GM23338 (cell line): ENCODE measurements at regions not wholly inside any gene's neighbourhood (a gene's known extent, or its start where the extent isn't known, plus 50 kb on each side); places are given as distances from the start of the nearest gene placed in this dataset.
A peak's percentile ranks its signal among the peaks of the same experiment; 100 is the strongest.

Experiments
- ATAC-seq: fragments of 200-7000 bp; cut with Tn5 transposase; 3 replicates; pipeline ENCODE4 v1.9.1; 2020
- DNase-seq: peaks from one replicate; pipeline ENCODE4 v3.0.0-alpha.2; 2015; ENCODE audit warnings: low spot score
- H2AFZ ChIP-seq: fragments of 200-600 bp; sonication (generic); 2 replicates; pipeline ENCODE4 v1.8.0; 2016; ENCODE audit warnings: antibody characterized with exemption, mild to moderate bottlenecking, moderate library complexity
- H3F3A ChIP-seq: fragments of 200-600 bp; sonication (generic); replicated peaks from 2 replicates; pipeline ENCODE4 v1.8.0; 2017; ENCODE audit warnings: antibody characterized with exemption, mixed run types, low read depth
- H3K27ac ChIP-seq: fragments of 200-600 bp; sonication (generic); 2 replicates; pipeline ENCODE4 v1.6.1; 2016; ENCODE audit warnings: low read depth
- H3K27me3 ChIP-seq: fragments of 200-600 bp; sonication (generic); 2 replicates; pipeline ENCODE4 v1.8.0; 2016; ENCODE audit warnings: mild to moderate bottlenecking, mixed run types, moderate library complexity; ENCODE audit not compliant: insufficient read depth
- H3K36me3 ChIP-seq: fragments of 200-600 bp; sonication (generic); 2 replicates; pipeline ENCODE4 v1.8.0; 2016; ENCODE audit warnings: mild to moderate bottlenecking; ENCODE audit not compliant: insufficient read depth
- H3K4me1 ChIP-seq: fragments of 200-600 bp; sonication (generic); 2 replicates; pipeline ENCODE4 v1.8.0; 2016; ENCODE audit warnings: mild to moderate bottlenecking, moderate library complexity; ENCODE audit not compliant: insufficient read depth
- H3K4me2 ChIP-seq: fragments of 200-600 bp; sonication (generic); 2 replicates; pipeline ENCODE4 v1.7.1; 2017; ENCODE audit warnings: mixed run types
- H3K4me3 ChIP-seq: fragments of 200-600 bp; sonication (generic); 2 replicates; pipeline ENCODE4 v1.6.1; 2016; ENCODE audit warnings: mixed run types
- H3K79me2 ChIP-seq: fragments of 200-600 bp; sonication (generic); replicated peaks from 2 replicates; pipeline ENCODE4 v1.8.0; 2017; ENCODE audit warnings: mild to moderate bottlenecking; ENCODE audit not compliant: insufficient read depth
- H3K9me2 ChIP-seq: fragments of 200-600 bp; sonication (generic); 2 replicates; pipeline ENCODE4 v1.8.0; 2017; ENCODE audit not compliant: insufficient read depth
- H4K20me1 ChIP-seq: fragments of 200-600 bp; sonication (generic); replicated peaks from 2 replicates; pipeline ENCODE4 v1.8.0; 2017; ENCODE audit warnings: mild to moderate bottlenecking; ENCODE audit not compliant: insufficient read depth
- H3K27ac Mint-ChIP-seq: 2 replicates; pipeline ENCODE4 v1.8.0; 2020; ENCODE audit warnings: inconsistent platforms, mild to moderate bottlenecking, moderate library complexity, mixed read lengths
- H3K27me3 Mint-ChIP-seq: 3 replicates; pipeline ENCODE4 v1.8.0; 2022; ENCODE audit warnings: low read depth, mild to moderate bottlenecking, moderate library complexity, mixed read lengths, inconsistent platforms; ENCODE audit not compliant: insufficient read depth, poor library complexity
- H3K36me3 Mint-ChIP-seq: 3 replicates; pipeline ENCODE4 v1.8.0; 2021; ENCODE audit warnings: low read depth, mild to moderate bottlenecking, inconsistent platforms, moderate library complexity, mixed read lengths
- H3K4me1 Mint-ChIP-seq: 3 replicates; pipeline ENCODE4 v1.8.0; 2020; ENCODE audit warnings: mild to moderate bottlenecking, inconsistent platforms, mixed read lengths
- H3K4me3 Mint-ChIP-seq: 3 replicates; pipeline ENCODE4 v1.8.0; 2021; ENCODE audit warnings: moderate library complexity, mild to moderate bottlenecking, inconsistent platforms, mixed read lengths
- H3K9me3 Mint-ChIP-seq: 3 replicates; pipeline ENCODE4 v1.8.0; 2020; ENCODE audit warnings: moderate library complexity, mild to moderate bottlenecking, inconsistent platforms, mixed read lengths
- TF ChIP-seq, protein P1 (sequence below), 2 experiments: fragments of 200-600 bp in 1 of 2; sonication (generic) in 1 of 2; conservative IDR thresholded peaks; 2 replicates each; pipeline versions ENCODE4 v1.5.1 to v1.6.1; 2016 to 2017; ENCODE audit warnings: antibody characterized with exemption in 2 of 2, low read depth in 2 of 2, mild to moderate bottlenecking in 2 of 2, moderate library complexity in 1 of 2
- TF ChIP-seq, protein P2 (sequence below): fragments of 250-450 bp; sonication (Bioruptor Pico); IDR thresholded peaks from 2 replicates; pipeline ENCODE4 v1.5.0; 2020; ENCODE audit warnings: mild to moderate bottlenecking, moderate library complexity

DNA sequence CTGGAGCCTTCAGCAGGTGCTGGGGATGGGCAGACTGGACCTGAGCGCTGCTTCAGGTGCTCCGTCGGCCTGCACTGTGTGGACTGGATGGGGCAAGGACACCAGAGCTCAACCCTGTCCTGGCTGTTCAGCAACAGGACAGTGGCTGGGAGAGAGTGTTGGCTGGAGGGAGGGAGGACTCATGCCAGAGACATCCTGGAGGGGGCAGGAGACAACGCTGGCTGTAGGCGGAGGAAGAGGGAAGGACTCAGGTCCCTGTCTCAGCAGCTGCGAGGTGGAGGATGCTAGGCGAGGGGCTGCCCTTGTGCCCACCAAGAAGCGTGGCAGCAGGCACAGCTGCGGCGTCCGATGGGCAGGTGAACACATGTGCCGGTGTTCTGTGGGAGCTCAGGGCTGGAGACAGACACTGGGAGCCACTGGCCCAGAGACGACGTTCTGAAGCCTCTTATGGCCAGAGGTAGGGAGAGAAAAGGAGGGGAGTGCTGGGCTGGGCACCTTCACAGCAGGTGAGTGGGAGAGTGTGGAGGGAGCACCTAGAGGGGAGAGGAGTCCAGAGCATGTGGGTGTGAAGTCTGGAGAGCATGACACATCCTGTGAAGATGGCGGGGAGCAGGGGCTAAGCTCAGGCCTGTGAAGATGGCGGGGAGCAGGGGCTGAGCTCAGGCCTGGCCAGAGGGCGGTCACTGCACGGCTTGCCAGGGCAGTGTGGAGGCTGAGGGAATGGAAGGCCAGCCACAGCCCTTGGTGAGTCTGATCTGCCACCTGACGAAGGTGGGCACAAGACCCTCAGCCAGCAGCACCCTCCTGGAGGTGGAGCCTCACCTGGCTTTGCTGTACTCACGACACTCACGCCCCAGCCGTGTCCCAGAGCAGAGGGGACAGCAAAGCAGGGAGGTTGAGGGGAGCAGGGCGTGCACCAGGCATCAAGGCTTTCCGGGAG lies 79.1 kb upstream of the FCN1 start:
- no peaks in the 10 kb centered on the region for H4K20me1 ChIP-seq
- H3K4me1 ChIP-seq, result no peaks in the 10 kb centered on the region
- no peak overlapping the region for H2AFZ ChIP-seq
- TF ChIP-seq, protein P1, sequence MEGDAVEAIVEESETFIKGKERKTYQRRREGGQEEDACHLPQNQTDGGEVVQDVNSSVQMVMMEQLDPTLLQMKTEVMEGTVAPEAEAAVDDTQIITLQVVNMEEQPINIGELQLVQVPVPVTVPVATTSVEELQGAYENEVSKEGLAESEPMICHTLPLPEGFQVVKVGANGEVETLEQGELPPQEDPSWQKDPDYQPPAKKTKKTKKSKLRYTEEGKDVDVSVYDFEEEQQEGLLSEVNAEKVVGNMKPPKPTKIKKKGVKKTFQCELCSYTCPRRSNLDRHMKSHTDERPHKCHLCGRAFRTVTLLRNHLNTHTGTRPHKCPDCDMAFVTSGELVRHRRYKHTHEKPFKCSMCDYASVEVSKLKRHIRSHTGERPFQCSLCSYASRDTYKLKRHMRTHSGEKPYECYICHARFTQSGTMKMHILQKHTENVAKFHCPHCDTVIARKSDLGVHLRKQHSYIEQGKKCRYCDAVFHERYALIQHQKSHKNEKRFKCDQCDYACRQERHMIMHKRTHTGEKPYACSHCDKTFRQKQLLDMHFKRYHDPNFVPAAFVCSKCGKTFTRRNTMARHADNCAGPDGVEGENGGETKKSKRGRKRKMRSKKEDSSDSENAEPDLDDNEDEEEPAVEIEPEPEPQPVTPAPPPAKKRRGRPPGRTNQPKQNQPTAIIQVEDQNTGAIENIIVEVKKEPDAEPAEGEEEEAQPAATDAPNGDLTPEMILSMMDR (conservative IDR thresholded peaks at IDR 0.05; ENCODE audit: low read depth in 2 of 2), result 0 out of 4 replicates have a peak, but pooled peaks of 1 of the 2 experiments have one; percentile 0
- TF ChIP-seq, protein P2, sequence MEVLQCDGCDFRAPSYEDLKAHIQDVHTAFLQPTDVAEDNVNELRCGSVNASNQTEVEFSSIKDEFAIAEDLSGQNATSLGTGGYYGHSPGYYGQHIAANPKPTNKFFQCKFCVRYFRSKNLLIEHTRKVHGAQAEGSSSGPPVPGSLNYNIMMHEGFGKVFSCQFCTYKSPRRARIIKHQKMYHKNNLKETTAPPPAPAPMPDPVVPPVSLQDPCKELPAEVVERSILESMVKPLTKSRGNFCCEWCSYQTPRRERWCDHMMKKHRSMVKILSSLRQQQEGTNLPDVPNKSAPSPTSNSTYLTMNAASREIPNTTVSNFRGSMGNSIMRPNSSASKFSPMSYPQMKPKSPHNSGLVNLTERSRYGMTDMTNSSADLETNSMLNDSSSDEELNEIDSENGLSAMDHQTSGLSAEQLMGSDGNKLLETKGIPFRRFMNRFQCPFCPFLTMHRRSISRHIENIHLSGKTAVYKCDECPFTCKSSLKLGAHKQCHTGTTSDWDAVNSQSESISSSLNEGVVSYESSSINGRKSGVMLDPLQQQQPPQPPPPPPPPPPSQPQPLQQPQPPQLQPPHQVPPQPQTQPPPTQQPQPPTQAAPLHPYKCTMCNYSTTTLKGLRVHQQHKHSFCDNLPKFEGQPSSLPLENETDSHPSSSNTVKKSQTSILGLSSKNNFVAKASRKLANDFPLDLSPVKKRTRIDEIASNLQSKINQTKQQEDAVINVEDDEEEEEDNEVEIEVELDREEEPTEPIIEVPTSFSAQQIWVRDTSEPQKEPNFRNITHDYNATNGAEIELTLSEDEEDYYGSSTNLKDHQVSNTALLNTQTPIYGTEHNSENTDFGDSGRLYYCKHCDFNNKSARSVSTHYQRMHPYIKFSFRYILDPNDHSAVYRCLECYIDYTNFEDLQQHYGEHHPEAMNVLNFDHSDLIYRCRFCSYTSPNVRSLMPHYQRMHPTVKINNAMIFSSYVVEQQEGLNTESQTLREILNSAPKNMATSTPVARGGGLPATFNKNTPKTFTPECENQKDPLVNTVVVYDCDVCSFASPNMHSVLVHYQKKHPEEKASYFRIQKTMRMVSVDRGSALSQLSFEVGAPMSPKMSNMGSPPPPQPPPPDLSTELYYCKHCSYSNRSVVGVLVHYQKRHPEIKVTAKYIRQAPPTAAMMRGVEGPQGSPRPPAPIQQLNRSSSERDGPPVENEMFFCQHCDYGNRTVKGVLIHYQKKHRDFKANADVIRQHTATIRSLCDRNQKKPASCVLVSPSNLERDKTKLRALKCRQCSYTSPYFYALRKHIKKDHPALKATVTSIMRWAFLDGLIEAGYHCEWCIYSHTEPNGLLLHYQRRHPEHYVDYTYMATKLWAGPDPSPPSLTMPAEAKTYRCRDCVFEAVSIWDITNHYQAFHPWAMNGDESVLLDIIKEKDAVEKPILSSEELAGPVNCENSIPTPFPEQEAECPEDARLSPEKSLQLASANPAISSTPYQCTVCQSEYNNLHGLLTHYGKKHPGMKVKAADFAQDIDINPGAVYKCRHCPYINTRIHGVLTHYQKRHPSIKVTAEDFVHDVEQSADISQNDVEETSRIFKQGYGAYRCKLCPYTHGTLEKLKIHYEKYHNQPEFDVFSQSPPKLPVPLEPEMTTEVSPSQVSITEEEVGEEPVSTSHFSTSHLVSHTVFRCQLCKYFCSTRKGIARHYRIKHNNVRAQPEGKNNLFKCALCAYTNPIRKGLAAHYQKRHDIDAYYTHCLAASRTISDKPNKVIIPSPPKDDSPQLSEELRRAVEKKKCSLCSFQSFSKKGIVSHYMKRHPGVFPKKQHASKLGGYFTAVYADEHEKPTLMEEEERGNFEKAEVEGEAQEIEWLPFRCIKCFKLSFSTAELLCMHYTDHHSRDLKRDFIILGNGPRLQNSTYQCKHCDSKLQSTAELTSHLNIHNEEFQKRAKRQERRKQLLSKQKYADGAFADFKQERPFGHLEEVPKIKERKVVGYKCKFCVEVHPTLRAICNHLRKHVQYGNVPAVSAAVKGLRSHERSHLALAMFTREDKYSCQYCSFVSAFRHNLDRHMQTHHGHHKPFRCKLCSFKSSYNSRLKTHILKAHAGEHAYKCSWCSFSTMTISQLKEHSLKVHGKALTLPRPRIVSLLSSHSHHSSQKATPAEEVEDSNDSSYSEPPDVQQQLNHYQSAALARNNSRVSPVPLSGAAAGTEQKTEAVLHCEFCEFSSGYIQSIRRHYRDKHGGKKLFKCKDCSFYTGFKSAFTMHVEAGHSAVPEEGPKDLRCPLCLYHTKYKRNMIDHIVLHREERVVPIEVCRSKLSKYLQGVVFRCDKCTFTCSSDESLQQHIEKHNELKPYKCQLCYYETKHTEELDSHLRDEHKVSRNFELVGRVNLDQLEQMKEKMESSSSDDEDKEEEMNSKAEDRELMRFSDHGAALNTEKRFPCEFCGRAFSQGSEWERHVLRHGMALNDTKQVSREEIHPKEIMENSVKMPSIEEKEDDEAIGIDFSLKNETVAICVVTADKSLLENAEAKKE, result no peak
- H3K4me1 Mint-ChIP-seq, result peaks cover 7% of the 10 kb centered on the region
- DNase-seq, result no peak
- H3K27ac Mint-ChIP-seq, result no peak overlapping the region
- peaks cover 18% of the 10 kb centered on the region for H3K27me3 Mint-ChIP-seq
- no peak for ATAC-seq
- H3K36me3 ChIP-seq, result peaks cover 12% of the 10 kb centered on the region; the same call in 1 of the 2 replicates
- H3K9me3 Mint-ChIP-seq, result peaks cover 57% of the 10 kb centered on the region
- no peaks in the 10 kb centered on the region for H3F3A ChIP-seq
- no peak overlapping the region for H3K27ac ChIP-seq
- no peak overlapping the region for H3K4me3 ChIP-seq
- 0 out of 2 replicates have a peak, but pooled peaks cover 3% of the 10 kb centered on the region for H3K9me2 ChIP-seq
- H3K79me2 ChIP-seq, result no peaks in the 10 kb centered on the region
- no peaks in the 10 kb centered on the region for H3K27me3 ChIP-seq
- H3K36me3 Mint-ChIP-seq, result peaks cover 33% of the 10 kb centered on the region
- H3K4me2 ChIP-seq, result no peak overlapping the region
- H3K4me3 Mint-ChIP-seq, result no peak overlapping the region
